B cell (primary cell): ENCODE measurements at regions not wholly inside any gene's neighbourhood (a gene's known extent, or its start where the extent isn't known, plus 50 kb on each side); places are given as distances from the start of the nearest gene placed in this dataset.

Experiments used
- CTCF ChIP-seq: fragments of 200-600 bp; IDR thresholded peaks from one replicate; pipeline ENCODE4 v1.8.0; 2022; ENCODE audit warnings: antibody characterized with exemption, mild to moderate bottlenecking
- EZH2 ChIP-seq: IDR thresholded peaks from 2 replicates; pipeline ENCODE4 v1.6.1; 2012; ENCODE audit warnings: borderline replicate concordance, low read depth, mild to moderate bottlenecking, moderate library complexity, low read length; ENCODE audit not compliant: insufficient read depth, poor library complexity, severe bottlenecking

- TF ChIP-seq CTCF (no peak), EZH2 (no peak)
Measured at GRCh38 chr11:21771097-21771496, 421.8 kb upstream of the ANO5 start.
